Lower leg skin (tissue), 3 donors: ENCODE measurements at regions not wholly inside any gene's neighbourhood (a gene's known extent, or its start where the extent isn't known, plus 50 kb on each side); places are given as distances from the start of the nearest gene placed in this dataset.
"Not testable (repeated sequence)": the region's sequence is repeated elsewhere in the genome, so short reads cannot be mapped to it uniquely, and the experiment has no call there.

Experiments
- POLR2A ChIP-seq, 2 donors: fragments of 450-650 bp; IDR thresholded peaks; one replicate each; pipeline ENCODE4 v1.6.1; 2016 to 2017; ENCODE audit warnings: antibody characterized with exemption in 2 of 2, mild to moderate bottlenecking in 1 of 2, moderate library complexity in 1 of 2
- TF ChIP-seq, protein P1 (sequence below), 3 donors: fragments of 450-650 bp; IDR thresholded peaks; one replicate each; pipeline ENCODE4 v1.5.1; 2016; ENCODE audit warnings: antibody characterized with exemption in 3 of 3, mild to moderate bottlenecking in 3 of 3, moderate library complexity in 2 of 3

DNA sequence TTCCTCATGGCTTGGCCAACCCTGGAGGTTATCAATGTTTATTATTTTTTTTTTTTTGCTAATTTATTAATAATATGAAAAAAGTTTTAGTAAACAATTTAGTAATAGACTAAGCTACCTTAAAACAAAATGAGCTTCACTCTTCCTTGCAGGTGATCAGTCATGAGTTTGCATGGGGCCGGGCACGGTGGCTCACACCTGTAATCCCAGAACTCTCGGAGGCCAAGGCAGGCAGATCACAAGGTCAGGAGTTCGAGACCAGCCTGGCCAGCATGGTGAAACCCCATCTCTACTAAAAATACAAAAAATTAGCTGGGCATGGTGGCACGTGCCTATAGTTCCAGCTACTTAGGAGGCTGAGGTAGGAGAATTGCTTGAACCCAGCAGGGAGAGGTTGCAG, 103.4 kb upstream of the LARP1 start:
- TF ChIP-seq, protein P1, sequence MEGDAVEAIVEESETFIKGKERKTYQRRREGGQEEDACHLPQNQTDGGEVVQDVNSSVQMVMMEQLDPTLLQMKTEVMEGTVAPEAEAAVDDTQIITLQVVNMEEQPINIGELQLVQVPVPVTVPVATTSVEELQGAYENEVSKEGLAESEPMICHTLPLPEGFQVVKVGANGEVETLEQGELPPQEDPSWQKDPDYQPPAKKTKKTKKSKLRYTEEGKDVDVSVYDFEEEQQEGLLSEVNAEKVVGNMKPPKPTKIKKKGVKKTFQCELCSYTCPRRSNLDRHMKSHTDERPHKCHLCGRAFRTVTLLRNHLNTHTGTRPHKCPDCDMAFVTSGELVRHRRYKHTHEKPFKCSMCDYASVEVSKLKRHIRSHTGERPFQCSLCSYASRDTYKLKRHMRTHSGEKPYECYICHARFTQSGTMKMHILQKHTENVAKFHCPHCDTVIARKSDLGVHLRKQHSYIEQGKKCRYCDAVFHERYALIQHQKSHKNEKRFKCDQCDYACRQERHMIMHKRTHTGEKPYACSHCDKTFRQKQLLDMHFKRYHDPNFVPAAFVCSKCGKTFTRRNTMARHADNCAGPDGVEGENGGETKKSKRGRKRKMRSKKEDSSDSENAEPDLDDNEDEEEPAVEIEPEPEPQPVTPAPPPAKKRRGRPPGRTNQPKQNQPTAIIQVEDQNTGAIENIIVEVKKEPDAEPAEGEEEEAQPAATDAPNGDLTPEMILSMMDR (IDR thresholded peaks at IDR 0.05), result not testable (repeated sequence)
- not testable (repeated sequence) for TF ChIP-seq POLR2A (IDR thresholded peaks at IDR 0.05)
